Neutrophil (primary cell): ENCODE measurements at regions not wholly inside any gene's neighbourhood (a gene's known extent, or its start where the extent isn't known, plus 50 kb on each side); places are given as distances from the start of the nearest gene placed in this dataset.

Source experiments
- H3K27ac ChIP-seq: fragments of 200-600 bp; sonication (generic); 2 replicates; pipeline ENCODE4 v1.5.1; 2016; ENCODE audit warnings: mild to moderate bottlenecking, moderate library complexity
- H3K27me3 ChIP-seq: fragments of 200-600 bp; sonication (generic); 2 replicates; pipeline ENCODE4 v1.6.0; 2016; ENCODE audit warnings: mild to moderate bottlenecking
- H3K36me3 ChIP-seq: fragments of 200-600 bp; sonication (generic); 2 replicates; pipeline ENCODE4 v1.5.1; 2017
- H3K4me1 ChIP-seq, 2 experiments: fragments of 200-600 bp in 1 of 2; sonication (generic) in 1 of 2; 1 replicate in 1 of 2; 2 replicates in 1 of 2; pipeline versions ENCODE4 v1.5.1 to v1.6.1; 2013 to 2016; ENCODE audit warnings: low read depth in 1 of 2, low read length in 1 of 2, mild to moderate bottlenecking in 1 of 2, moderate library complexity in 1 of 2; ENCODE audit not compliant: control insufficient read depth in 1 of 2, insufficient read depth in 1 of 2
- H3K4me3 ChIP-seq, 2 experiments: fragments of 200-600 bp in 1 of 2; sonication (generic) in 1 of 2; 1 replicate in 1 of 2; 2 replicates in 1 of 2; pipeline ENCODE4 v1.5.1; 2013 to 2016; ENCODE audit warnings: low read depth in 1 of 2, low read length in 1 of 2, mild to moderate bottlenecking in 1 of 2, moderate library complexity in 1 of 2
- H3K9me3 ChIP-seq: fragments of 200-600 bp; sonication (generic); 2 replicates; pipeline ENCODE4 v1.5.1; 2016
- TF ChIP-seq, protein P1 (sequence below): fragments of 200-600 bp; sonication (generic); IDR thresholded peaks from 2 replicates; pipeline ENCODE4 v1.5.1; 2016; ENCODE audit warnings: antibody characterized with exemption

DNA sequence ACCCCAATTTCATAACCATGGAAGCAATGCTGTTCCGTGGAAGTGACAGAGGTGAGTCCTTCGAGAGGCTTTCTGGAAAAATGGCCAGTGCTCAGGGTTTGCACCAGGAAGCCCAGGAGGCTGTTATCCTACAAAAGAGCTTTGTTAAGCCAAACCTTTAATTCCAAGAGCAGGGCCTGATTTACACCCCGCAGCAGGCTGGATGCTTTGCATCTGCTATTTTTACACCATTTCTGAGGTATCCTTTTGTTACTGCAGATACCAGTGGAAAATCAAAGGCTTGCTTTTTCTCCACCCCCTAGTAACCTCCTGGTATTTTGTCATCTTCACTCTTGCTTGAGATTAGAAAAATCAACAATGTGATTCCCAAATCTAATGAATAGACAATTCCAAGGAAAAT is 380.6 kb downstream of the SOX11 start:
- H3K4me3 ChIP-seq = no peak overlapping the region
- H3K9me3 ChIP-seq = no peaks in the 10 kb centered on the region
- H3K36me3 ChIP-seq = no peaks in the 10 kb centered on the region
- TF ChIP-seq, protein P1, sequence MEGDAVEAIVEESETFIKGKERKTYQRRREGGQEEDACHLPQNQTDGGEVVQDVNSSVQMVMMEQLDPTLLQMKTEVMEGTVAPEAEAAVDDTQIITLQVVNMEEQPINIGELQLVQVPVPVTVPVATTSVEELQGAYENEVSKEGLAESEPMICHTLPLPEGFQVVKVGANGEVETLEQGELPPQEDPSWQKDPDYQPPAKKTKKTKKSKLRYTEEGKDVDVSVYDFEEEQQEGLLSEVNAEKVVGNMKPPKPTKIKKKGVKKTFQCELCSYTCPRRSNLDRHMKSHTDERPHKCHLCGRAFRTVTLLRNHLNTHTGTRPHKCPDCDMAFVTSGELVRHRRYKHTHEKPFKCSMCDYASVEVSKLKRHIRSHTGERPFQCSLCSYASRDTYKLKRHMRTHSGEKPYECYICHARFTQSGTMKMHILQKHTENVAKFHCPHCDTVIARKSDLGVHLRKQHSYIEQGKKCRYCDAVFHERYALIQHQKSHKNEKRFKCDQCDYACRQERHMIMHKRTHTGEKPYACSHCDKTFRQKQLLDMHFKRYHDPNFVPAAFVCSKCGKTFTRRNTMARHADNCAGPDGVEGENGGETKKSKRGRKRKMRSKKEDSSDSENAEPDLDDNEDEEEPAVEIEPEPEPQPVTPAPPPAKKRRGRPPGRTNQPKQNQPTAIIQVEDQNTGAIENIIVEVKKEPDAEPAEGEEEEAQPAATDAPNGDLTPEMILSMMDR = no peak
- no peaks in the 10 kb centered on the region for H3K27me3 ChIP-seq
- no peaks in the 10 kb centered on the region for H3K4me1 ChIP-seq
- H3K27ac ChIP-seq = no peak overlapping the region

DNA sequence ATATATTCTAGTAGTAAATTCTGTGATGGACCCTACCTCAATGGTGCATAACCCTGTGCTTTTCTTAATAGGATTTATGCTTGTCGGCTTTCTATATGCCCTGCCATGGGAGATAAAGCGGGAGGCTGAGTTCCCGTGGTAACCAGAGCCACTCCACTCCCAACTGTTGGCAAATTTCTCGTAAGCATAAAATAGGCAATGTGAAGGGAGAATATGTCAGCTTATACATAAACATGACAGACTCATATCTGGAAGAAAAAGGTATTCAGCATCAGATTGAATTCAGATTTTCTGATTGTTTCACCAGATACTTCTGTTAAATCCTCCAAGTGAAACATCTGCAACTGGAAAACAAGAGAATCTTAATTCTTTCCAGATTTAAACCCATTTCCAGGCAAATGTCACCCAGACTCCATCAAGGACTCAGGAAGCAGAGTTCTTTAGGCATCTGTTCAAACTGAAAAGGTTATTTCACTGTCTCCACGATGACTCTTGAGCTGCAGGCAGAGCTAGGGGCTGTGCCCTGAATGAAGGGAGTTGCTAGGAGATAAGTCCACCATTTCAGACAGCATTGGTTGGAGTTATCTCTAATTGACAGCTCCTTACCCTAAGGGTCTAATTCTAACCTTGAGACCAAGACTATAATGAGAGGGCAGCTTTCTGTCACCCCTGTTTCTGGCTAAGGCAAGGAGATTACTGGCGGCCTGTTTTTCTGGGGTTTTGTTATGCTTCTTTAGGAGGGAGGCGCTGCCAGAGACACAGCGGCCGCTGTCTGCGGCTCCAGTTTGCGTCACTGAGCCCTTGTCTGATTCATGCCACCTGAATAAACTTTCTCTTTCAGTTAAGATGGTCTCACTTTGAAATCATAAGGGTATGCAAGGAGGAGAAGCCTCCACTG is 381.3 kb downstream of the SOX11 start:
- Histone ChIP-seq H3K4me1 (no peaks in the 10 kb centered on the region), H3K27ac (no peak overlapping the region), H3K4me3 (no peak overlapping the region), H3K9me3 (no peaks in the 10 kb centered on the region), H3K27me3 (no peaks in the 10 kb centered on the region), H3K36me3 (no peaks in the 10 kb centered on the region)
- TF ChIP-seq, protein P1 = no peak

DNA sequence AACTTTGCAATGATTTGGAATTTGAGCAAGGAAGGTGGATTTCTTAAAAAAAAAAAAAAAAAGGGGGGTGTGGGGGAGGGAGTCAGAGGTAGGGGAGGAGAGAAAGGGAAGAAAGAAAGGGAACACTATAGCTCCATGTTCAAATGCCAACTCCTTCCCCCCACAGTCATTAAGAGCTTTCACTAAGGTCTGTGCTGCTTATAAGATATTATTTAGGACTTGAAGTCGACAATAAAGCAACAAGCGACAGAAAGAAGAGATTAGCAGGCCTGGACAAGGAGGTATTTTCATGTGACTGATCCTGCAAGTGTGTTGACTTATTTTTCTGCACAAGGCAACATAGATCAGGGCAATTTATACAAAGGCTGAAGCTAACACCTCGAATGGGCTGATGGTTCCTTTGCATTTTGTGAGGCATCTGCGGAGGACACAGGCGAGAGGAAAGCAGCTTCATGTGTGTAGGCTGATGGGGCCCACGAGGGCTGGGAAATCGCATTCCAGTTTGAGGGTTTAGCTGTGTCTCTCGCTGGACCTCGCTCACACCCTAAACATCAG is 382.0 kb downstream of the SOX11 start:
- Histone ChIP-seq H3K27me3 (no peaks in the 10 kb centered on the region), H3K4me1 (no peaks in the 10 kb centered on the region), H3K27ac (no peak overlapping the region), H3K36me3 (no peaks in the 10 kb centered on the region), H3K4me3 (no peak overlapping the region), H3K9me3 (no peaks in the 10 kb centered on the region)
- TF ChIP-seq, protein P1 = no peak

- H3K27me3 ChIP-seq = no peaks in the 10 kb centered on the region
- no peak overlapping the region for H3K4me3 ChIP-seq
- H3K27ac ChIP-seq = no peak overlapping the region
- H3K4me1 ChIP-seq = no peaks in the 10 kb centered on the region
- H3K9me3 ChIP-seq = no peaks in the 10 kb centered on the region
- TF ChIP-seq, protein P1 = no peak
- no peaks in the 10 kb centered on the region for H3K36me3 ChIP-seq
Measured at GRCh38 chr2:6077585-6077984, 385.4 kb downstream of the SOX11 start.

DNA sequence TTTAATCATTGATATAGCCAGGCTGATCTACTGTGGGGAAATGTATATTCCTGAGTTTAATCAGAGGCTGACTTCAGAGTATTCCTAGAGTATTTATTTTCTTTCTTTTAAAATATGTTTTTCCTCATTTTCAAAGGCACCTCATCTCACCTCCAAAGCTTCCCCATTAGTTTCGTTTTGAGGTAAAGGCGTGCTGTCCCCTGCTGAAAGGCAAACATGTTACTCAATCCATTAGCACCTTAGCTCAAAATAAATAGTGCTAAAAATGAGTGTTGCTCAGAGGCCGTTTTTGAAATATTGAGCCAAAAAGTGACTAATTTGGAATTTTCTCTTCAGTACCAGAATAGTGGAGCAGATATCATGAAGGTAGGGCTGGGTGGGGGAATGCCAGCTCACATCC is 386.2 kb downstream of the SOX11 start:
- Histone ChIP-seq H3K9me3 (no peaks in the 10 kb centered on the region), H3K27me3 (no peaks in the 10 kb centered on the region), H3K27ac (no peak overlapping the region), H3K36me3 (no peaks in the 10 kb centered on the region), H3K4me3 (no peak overlapping the region), H3K4me1 (no peaks in the 10 kb centered on the region)
- TF ChIP-seq, protein P1 = no peak
